CD4-positive, alpha-beta T cell treated with Interleukin-4 for 4 hours (primary cell): ENCODE measurements at regions not wholly inside any gene's neighbourhood (a gene's known extent, or its start where the extent isn't known, plus 50 kb on each side); places are given as distances from the start of the nearest gene placed in this dataset.
A peak's percentile ranks its signal among the peaks of the same experiment; 100 is the strongest.

Experiments used
- DNase-seq: peaks from one replicate; pipeline ENCODE4 v3.0.0-alpha.2; 2020

GRCh38 chr1:181392613-181393220 lies 90.6 kb upstream of the CACNA1E start:
- DNase-seq = peak; percentile 1

GRCh38 chr1:181394766-181395165 lies 88.6 kb upstream of the CACNA1E start:
- no peak for DNase-seq

- peak; percentile 47 for DNase-seq
These were observed 87.1 kb upstream of the CACNA1E start for GRCh38 chr1:181396171-181396670.

- no peak for DNase-seq
These were observed 86.5 kb upstream of the CACNA1E start for GRCh38 chr1:181396811-181397210.

GRCh38 chr1:181397845-181398244 lies 85.5 kb upstream of the CACNA1E start:
- peak; percentile 16 for DNase-seq

- no peak for DNase-seq
These were observed 84.8 kb upstream of the CACNA1E start for GRCh38 chr1:181398544-181398943.

GRCh38 chr1:181405584-181405983 lies 77.7 kb upstream of the CACNA1E start:
- DNase-seq = no peak

GRCh38 chr1:181406989-181407388 lies 76.3 kb upstream of the CACNA1E start:
- DNase-seq = no peak

GRCh38 chr1:181409981-181410380 lies 73.3 kb upstream of the CACNA1E start:
- DNase-seq = no peak

- DNase-seq = no peak
These were observed 70.6 kb upstream of the CACNA1E start for GRCh38 chr1:181412746-181413145.

GRCh38 chr1:181413195-181413815 lies 70.0 kb upstream of the CACNA1E start:
- DNase-seq = no peak

- no peak for DNase-seq
These were observed 69.5 kb upstream of the CACNA1E start for GRCh38 chr1:181413836-181414235.

- no peak for DNase-seq
These were observed 67.0 kb upstream of the CACNA1E start for GRCh38 chr1:181416268-181416860.

GRCh38 chr1:181417915-181418314 lies 65.4 kb upstream of the CACNA1E start:
- no peak for DNase-seq

GRCh38 chr1:181423301-181423918 lies 59.9 kb upstream of the CACNA1E start:
- peak; percentile 24 for DNase-seq

- DNase-seq = peak; percentile 72
These were observed 58.4 kb upstream of the CACNA1E start for GRCh38 chr1:181424786-181425403.

GRCh38 chr1:181425566-181425965 lies 57.8 kb upstream of the CACNA1E start:
- no peak for DNase-seq

GRCh38 chr1:181429462-181429861 lies 53.9 kb upstream of the CACNA1E start:
- DNase-seq = no peak

- no peak for DNase-seq
These were observed 53.1 kb upstream of the CACNA1E start for GRCh38 chr1:181430015-181430885.
